DMS153 (cell line): ENCODE measurements at regions not wholly inside any gene's neighbourhood (a gene's known extent, or its start where the extent isn't known, plus 50 kb on each side); places are given as distances from the start of the nearest gene placed in this dataset.
"Not testable (repeated sequence)": the region's sequence is repeated elsewhere in the genome, so short reads cannot be mapped to it uniquely, and the experiment has no call there.

ENCODE experiments used
- DNase-seq: peaks from one replicate; lab custom pipeline; 2025; lab: John Stamatoyannopoulos, UW

DNA sequence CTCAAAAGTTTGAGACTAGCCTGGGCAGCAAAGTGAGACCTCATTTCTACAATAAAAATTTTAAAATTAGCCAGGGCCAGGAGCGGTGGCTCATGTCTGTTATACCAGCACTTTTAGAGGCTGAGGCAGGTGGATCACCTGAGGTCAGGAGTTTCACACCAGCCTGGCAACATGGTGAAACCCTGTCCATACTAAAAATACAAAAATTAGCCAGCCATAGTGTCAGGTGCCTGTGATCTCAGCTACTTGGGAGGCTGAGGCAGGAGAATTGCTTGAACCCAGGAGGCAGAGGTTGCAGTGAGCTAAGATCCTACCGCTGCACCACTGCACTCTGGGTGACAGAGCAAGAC lies 85.1 kb upstream of the MAP4 start:
- not testable (repeated sequence) for DNase-seq

DNA sequence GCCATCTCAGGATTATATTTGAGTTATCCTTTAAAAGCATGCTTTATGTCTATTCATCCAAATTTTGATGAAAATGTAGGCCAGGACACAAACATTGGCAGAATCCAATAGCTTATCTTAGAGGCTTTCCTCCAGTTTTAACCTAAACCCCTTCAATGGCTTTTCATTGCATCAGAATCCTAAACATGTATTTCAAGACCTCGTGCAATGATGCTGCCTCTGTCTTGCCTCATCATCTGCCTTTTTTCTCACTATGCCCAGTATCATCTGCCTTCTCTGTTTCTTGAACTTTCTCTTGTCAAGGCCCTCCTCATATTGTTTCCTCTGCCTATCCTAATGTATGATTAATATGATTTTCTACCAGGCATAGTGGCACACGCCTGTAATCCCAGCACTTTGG lies 76.1 kb upstream of the MAP4 start:
- no peak for DNase-seq

DNA sequence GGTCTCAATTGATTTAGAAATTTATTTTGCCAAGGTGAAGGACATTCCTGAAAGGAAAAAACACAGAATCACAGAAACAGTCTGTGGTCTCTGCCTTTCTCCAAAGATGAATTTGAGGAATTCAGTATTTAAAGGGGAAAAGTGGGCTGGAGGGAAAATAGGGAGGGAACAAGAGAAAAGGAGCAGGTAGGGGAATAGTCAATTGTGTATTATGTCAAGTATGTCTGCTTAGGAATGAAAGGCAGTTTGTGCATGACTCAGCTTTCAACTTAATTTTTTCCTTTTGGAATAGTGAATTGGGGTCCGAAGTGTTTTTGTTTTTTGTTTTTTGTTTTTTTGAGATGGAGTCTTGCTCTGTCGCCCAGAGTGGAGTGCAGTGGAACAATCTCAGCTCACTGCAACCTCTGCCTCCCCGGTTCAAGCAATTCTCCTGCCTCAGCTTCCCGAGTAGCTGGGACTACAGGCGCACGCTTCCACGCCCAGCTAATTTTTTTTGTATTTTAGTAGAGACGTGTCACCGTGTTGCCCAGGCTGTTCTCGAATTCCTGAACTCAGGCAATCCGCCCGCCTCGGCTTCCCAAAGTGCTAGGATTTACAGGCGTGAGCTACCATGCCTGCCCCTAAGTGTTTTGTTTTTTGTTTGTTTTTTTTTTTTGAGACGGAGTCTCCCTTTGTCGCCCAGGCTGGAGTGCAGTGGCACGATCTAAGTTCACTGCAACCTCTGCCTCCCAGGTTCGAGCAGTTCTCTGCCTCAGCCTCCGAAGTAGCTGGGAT lies 74.1 kb upstream of the MAP4 start:
- no peak for DNase-seq

DNA sequence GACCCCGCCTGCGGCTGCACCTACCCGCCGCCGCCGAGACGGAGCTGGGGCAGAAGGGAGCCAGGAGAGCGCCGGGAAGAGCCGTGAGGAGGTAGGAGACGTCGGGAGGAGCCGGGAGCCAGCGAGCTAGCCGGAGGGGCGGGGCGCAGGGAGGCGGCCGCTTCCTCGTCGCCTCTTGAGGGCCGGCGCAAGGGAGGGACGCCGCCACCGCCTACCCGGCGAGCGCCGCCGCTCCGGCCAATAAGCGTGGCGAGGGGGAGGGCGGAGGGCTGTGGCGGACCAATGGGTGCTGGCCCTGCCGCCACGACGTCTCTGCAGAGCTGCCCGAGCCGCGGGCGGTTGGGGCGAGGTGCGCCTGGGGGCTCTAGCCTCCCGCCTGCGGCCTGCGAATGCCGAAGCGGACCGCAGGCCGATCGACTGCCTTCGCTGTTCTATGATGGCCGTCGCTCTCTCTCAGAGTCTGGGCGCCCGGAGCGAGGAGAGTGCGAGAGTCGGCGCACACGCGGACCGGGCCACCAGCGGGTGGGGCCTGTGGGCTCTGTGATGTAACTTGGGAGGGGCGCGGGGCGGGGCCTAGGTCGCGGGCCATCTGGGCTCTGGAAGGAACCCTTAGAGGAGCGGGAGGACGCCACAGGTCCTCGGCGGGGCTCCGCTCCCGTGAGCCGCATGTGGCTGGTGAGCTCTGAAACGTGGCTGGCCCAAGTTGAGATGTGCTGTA lies 72.7 kb upstream of the MAP4 start:
- DNase-seq, result peak; percentile 88

DNA sequence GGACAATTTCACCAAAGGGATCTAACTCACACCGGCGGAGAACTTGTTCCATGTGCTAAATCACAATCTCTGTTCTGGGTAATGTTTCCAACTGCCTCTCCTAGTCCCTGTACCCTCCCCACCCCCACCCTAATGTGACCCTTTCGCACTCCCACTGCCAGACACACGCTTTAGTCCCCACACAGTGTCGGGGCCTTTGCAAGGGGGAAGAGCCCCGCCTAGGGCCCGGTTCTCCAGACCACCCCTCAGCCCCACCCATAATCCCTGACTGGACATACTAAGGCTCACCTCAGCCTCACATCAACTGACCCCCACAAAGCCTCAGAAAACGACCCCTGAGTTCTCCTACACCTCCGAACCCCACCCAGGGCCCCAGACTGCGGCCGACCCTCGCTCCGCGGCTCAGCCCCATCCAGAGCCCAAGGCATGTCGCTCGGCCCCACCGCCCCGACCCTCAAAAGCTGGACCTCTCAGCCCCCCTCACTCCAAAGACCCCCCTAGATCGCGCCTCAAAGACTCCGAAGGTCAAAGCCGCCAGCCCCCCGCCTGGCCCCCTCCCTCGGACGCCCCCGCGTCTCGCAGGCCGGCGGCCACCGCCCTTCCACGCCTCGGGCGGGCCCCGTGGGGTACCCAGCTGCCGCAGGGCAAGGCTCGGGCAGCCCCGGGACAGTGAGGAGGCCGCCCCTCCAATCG lies 72.0 kb upstream of the MAP4 start:
- no peak for DNase-seq

DNA sequence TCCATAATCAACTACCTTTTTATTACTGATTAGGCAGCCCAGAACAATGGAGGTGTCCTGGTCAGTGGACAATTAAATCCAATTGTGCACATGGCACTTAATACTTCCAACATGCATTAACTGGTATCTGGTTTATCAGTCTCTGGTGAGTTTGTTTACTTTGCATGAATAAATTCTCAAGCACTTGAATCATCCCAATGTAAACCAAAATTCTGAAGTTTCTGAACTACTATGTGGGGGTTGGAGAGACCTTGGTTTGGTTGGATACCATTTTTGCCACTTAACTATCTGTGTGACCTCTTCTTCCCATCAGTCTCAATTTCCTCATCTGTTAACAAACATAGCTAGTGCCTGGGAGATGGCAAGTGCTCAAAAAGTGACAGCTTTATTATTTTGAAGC lies 70.5 kb upstream of the MAP4 start:
- no peak for DNase-seq

DNA sequence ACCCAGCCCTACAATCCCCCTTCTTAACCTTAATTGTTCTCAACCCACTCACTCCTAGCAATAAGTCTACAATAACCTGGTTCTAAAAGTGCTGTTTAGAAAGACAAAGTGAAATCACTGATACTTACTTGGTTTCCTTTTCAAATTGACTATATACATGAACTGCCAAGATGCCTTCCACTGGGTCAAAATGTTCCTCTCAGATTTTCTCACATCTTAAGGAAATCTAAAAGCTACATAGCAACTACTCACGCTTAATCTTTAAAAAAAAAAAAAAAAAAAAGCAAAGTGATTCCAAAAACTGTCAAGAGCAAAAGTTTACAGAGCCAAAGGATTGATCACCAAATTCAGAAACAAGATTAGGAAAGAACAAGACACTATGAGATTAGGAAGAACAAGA lies 68.7 kb upstream of the MAP4 start:
- DNase-seq, result no peak

DNA sequence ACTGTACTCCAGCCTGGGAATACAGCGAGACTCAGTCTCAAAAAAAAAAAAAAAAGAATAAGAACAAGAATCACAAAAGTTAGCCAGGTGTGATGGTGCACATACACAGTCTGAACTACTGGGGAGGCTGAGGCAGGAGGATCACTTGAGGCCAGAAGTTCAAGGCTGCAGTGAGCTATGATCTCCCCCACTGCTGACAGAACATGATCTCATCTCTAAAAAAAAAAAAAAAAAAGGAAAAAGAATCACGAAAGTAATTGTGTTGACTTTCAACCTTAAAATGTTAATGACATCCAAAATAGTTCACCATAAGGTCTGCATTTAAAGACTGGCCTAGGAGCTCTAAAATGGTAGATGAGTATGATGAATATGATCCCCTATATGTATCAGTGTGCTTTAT lies 68.0 kb upstream of the MAP4 start:
- no peak for DNase-seq

DNA sequence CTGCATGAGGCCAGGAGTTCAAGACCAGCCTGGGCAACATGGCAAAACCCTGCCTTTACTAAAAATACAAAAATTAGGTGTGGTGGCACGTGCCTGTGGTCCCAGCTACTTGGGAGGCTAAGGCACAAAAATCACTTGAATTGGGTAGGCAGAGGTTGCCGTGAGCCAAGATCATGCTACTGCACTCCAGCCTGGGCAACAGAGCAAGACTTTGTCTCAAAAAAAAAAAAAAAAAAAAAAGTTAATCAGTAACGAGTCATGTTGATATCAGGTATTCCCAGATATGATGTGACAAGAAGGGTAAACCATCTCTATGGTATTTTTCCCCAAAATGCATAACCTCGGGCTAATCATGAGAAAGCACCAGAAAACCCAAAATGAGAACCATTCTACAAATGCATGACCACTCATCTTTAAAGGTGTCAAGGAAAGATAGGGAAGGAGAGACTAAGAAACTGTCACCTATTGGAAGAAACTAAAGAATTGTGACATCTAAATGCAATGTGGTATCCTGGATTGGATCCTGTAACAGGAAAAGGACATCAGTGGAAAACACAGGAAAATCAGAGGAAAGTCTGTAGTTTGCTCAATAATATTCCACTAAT lies 66.5 kb upstream of the MAP4 start:
- no peak for DNase-seq

DNA sequence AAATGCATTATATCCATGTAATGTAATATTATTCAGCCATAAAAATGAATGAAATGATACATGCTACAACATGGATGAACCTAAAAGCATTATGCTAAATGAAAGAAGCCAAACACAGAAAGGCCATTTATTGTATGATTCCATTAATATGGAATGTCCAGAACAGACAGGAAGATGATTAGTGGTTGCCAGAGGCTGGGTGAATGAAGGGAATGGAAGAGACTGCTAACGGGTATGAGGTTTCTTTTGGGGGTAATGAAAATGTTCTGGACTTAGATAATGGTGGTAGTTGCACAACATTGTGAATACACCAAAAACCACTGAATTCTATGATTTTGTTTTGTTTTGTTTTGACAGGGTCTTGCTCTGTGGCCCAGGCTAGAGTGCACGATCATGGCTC lies 61.6 kb upstream of the MAP4 start:
- DNase-seq, result no peak

DNA sequence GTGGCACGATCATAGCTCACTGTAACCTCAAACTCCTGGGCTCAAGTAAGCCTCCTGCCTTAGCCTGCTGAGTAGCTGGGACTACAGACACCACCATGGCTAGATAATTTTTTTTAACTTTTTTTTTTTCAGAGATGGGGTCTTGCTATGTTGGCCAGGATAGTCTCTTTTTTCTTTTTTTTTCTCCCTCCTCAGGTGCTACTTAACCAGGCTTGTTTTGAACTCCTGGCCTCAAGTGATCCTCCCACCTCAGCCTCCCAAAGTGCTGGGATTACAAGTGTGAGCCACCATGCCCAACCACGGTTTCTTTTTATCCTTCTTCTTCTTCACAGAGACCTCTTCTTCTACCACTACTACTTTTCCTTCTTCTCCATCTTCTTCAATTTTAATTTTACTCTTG lies 53.8 kb upstream of the MAP4 start:
- no peak for DNase-seq

DNA sequence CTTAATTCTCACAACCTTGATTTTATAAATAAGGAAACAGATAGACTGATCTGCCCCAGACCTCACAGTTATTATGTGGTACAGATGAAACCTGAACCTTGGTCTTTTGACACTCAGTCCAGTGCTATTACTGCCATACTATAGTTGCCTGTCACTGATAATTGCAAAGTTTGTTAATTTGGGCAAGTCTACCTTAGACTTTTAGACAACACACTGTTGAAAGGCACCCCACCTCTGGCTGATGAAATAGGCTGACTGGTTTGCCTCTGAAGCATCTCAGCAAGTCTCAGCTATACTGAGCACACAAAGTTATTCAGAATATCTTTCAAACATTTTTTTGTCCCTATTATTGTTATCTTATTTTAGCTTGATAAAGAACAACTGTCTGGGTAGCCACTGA lies 53.1 kb upstream of the MAP4 start:
- no peak for DNase-seq

DNA sequence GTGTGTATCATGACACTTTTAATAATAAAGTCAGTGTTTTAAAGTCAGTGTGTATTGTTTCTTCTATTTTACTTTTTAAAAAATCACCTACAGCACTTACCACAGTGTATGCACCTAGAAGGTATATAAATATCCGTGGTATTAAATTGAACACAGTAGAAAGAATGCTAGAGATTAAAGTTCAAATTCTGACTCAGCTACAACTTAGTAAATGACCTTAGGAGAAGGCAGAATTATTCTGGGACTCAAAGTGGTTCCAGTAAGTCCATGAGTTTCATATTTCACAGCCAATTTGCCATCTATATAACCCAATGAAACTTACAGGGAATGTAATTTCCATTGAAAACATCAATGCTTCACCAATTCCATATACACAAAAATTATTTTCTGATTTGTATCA lies 52.7 kb upstream of the MAP4 start:
- DNase-seq, result no peak

DNA sequence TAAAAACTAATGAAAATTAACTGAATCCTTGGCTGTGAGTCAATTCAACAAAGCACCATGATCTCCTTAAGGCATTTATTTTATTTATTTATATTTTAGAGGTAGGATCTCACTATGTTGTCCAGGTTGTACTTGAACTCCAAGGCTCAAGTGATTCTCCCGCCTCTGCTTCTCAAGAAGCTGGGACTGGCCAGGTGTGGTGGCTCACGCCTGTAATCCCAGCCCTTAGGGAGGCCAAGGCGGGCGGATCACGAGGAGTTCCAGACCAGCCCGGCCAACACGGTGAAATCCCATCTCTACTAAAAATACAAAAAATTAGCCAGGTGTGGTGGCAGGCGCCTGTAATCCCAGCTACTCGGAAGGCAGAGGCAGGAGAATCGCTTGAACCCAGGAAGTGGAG lies 52.1 kb upstream of the MAP4 start:
- not testable (repeated sequence) for DNase-seq

DNA sequence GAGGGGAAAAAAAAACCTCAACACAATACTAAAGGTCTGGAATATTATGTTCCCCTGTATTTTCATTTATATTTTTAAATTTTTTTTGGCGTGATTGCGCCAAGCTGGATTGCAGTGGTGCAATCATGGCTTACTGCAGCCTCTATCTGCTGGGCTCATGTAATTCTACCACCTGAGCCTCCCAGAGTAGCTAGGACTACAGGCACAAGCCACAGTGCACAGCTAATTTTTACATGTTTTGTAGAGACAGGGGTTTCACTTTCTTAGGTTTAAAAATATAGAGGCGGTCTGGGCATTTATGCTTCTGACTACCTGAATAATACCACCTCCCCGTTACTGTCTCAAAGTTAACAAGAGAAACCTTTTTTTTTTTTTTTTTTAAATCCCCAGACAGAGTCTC lies 51.1 kb upstream of the MAP4 start:
- no peak for DNase-seq
